CD1c-positive myeloid dendritic cell (primary cell): ENCODE measurements at regions not wholly inside any gene's neighbourhood (a gene's known extent, or its start where the extent isn't known, plus 50 kb on each side); places are given as distances from the start of the nearest gene placed in this dataset.

Experiments
- DNase-seq: peaks from one replicate; pipeline ENCODE4 v3.0.0-alpha.2; 2016; ENCODE audit errors: extremely low spot score

DNA sequence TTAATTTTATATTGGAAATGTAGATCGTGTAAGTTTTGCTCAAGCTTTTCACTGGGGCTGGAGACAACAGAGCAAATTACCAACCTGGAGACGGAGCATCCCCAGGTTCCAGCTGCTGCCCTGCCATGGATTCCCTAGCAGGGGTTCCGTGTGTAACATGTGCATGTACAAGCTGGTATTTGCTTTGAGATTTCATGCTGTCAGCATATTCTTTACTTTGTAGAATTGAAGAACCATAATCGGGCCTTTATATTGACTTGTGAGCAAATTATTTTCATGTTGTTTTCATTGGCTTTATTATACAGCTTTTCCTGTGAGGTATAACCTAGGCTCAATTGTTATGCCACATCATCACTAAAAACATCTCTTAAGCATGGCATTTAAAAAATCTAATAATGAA lies 369.2 kb upstream of the COBL start:
- no peak for DNase-seq

DNA sequence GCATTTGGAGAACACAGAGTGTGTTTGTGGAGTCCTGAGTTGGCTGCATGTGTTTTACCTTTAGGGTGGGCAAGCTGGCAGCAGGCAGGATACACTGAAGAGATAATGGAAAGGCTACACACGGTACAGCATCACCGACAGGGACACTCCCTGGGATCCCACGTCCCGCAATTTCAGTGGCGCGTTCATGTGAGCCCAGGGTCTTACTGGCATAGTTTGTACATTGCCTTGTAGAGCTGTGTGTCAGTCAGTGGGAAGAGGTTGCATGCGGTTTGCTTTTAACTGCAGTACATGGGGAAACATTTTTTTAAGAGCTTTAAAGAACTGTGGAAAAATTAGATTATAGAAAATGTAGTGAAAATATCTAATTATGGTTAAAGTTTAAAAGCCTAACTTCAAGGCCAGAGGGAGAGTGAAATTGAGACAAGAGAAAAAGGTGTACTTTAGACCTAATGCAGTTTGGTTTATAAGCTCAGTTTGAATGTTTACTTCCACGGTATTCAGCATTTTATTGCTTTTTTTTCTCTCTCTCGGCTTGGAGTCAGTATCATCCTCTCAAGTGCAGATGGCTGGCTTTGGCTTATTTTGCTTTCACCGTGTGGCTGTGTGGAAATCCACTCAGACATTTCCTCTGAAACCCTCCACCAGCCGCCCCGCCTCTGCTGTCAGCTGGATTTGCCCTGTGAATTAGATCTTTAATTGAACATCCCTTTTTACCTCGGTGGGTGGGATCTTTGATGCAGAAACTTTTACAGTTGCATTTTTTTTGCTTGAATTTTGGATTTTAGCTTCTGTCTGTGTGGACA lies 364.2 kb upstream of the COBL start:
- DNase-seq: no peak

- no peak for DNase-seq
Measured at GRCh38 chr7:51679358-51679757, 362.7 kb upstream of the COBL start.

- DNase-seq: no peak
Measured at GRCh38 chr7:51666751-51667150, 350.1 kb upstream of the COBL start.

DNA sequence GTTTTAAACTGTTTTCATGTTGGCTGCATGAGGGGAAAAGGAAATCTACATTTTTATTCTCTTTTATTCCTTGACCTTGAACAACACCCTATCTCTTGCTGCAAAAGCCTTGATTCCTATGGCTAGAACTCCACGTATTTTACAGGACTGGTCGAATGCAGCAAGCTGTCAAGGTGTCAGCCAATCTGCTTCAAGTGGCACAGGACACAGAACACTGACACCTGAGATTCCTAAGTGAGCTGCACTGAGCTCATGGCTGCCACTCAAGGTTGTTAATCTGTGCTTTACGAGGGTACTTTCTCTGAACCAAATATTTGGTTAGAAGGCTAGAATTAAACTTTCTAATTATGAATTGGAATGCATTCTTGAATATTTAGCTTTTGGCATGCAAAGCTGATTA lies 349.7 kb upstream of the COBL start:
- DNase-seq: no peak

DNA sequence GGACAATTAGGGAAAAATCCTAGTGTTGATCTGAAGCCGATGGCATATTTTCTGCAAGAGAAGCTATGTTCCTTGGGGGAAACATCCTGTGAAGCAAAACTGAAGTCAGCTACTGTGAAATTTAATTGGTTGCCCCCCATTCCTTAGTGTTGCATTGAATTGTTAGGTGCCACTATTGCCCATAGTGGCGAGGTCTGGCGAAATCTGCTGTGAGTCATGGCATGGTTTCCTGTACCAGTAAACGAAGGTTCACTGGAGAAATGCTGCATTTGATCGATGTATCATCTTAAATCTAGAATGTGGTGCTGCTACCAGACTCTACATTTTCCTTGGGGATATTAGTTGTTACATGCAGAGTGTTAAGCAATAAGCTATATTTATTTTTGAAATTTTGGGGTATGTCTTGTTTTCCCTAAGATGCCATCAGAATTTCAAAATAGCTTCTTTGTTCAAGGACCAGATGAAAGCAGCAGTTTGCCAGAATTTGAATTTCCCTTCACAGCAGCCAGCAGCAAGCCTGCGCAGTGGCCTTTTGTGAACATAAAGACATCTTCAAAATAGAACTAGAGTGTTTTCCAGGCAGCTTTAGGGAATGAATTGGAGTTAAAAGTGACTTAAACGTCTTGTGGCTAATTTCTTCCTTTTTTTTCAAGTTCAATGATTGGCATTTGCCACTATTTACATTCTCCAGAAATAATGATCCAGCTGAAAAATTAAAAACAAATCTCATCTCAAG lies 348.6 kb upstream of the COBL start:
- DNase-seq: no peak

DNA sequence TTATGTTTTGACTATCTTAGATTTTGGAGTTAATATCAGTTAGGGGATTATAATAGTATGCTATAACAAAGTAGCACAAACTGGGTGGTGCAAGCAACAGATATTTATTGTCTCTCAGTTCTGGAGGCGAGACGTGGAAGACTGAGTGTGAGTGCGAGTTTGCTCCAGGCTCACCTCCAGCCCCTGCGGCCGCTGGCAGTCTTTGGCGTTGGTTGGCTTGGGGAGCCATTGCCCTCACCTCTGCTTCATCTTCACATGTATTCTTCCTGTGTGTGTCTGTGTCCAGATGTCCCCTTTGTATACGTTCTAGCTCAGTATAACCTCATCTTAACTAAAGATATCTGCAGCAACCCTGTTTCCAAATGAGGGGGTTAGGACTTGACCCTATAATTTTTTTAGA lies 343.9 kb upstream of the COBL start:
- no peak for DNase-seq

DNA sequence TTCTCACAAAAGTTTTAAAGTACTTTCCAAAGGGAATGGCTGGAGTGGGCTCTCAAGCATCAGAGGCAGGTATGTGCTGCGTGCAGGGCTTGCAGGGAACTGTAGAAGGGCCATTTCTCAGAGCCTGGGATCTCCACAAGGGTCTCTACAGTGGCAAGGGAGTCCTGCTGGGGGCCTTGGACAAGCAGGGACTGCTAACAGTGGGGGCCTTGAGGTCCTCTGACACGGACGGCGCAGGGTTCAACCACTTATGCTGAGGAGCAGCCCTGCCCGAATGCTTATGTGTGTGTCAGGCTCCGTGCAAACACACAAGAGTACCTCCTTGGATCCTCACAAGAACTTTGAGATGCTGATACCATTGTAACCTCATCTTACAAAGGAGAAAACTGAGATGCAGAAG lies 342.1 kb upstream of the COBL start:
- no peak for DNase-seq

- DNase-seq: no peak
Measured at GRCh38 chr7:51647931-51648351, 331.3 kb upstream of the COBL start.

- no peak for DNase-seq
Measured at GRCh38 chr7:51647486-51647885, 330.9 kb upstream of the COBL start.

DNA sequence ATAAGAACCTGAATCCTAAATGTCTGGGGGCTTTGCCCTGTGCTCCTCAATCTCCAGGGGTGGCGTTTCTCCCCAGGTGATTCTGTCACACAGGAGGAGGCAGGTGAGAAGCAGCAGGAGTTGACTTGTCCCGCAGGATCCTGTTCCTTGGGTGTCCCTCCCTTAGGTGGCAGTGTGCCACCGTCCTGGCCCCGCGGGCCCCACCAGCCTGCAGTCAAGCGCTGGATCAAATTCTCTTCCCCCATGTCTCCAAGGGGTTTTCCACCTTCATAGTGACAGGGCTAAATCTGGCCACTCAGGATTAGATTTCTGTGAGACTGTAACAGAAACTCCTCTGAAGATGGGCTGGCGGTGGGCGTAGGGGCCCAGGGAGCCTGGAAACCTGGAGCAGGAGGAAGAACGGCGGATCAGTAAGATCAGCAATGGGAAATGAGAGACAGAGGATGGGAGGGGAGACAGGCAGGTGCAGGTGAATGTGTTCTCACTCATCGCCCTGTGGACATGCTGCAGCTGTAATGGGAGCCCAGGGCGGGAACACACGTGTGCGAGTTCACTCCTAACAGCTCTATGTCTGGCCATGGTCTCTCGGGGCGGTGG lies 329.2 kb upstream of the COBL start:
- no peak for DNase-seq

DNA sequence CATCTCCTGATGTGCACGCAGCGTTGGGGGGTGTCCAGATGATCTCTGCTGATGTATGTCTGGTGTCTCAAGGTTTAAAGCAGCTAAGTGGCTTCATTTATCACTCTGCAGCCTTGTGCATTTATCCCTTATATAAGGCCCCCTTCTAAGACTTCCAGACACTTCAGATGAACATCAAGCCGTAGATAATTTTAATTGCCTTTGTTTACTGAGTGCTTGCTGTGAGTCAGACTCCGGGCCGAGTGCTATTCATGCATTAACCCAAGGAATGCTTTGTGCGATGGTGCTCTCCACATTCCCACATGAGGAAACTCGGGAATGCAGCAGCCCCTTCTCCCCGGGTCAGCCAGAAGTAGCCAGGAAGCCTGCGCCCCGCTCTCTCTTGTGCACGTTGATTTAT lies 328.6 kb upstream of the COBL start:
- DNase-seq: no peak

DNA sequence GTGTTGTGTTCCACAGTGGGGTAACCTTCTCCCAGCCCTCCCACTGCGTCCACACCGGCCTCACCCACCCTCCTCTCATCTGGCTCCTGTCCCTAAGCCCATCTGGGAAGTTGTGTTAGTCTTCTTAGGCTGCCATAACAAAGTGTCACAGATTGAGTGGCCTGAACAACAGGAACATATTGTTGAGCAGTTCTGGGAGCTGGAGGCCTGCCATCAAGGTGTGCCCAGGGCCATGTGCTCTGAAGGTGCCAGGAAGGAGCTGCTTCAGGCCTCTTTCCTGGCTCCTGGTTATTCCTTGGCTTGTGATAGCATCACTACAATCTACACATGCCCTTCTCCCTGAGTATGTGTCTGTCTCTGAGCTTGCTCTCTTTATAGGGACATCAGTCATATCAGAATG lies 327.6 kb upstream of the COBL start:
- no peak for DNase-seq

DNA sequence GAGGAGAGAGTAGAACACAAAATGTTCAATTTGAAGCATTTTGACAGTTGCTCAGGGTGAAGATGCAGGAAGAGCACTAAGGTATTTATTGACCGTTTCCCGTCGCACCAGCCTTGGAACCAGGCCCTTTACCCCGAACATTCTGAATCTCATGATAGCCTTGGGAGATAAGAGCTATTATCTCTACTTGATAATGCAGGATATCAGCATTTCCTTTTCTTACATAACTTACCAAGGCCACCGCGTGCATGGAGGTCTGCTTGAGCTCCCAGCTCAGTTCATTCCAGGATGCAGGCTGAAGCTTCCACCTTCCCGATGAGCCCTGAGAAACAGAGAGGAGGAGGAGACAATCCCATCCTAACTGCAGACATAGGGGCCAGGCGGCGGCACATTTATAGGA lies 324.2 kb upstream of the COBL start:
- DNase-seq: no peak

GRCh38 chr7:51639661-51640334 lies 323.2 kb upstream of the COBL start:
- no peak for DNase-seq

GRCh38 chr7:51636503-51636902 lies 319.9 kb upstream of the COBL start:
- no peak for DNase-seq

GRCh38 chr7:51635775-51636174 lies 319.2 kb upstream of the COBL start:
- no peak for DNase-seq

GRCh38 chr7:51634538-51634937 lies 317.9 kb upstream of the COBL start:
- DNase-seq: no peak

DNA sequence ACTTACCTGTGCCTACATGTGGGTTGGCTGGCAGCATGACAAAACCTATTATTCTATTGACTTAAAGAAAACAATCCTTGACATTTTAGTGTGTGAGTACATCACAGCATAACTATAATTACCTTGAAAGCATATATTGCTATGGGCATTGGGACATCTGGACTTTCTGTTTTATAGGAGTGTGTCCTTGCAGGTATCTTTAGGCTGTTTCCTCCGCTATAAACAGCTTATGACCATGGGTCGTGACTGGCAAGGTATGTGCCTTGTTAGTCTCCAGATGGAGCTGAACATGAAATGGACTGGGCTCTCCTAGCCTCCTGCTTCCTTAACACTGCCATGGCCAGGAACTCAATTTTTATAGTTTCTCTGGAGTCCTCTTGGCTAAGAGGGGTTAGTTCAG lies 317.4 kb upstream of the COBL start:
- no peak for DNase-seq

- no peak for DNase-seq
Measured at GRCh38 chr7:51633596-51633995, 317.0 kb upstream of the COBL start.

GRCh38 chr7:51633006-51633405 lies 316.4 kb upstream of the COBL start:
- DNase-seq: no peak

DNA sequence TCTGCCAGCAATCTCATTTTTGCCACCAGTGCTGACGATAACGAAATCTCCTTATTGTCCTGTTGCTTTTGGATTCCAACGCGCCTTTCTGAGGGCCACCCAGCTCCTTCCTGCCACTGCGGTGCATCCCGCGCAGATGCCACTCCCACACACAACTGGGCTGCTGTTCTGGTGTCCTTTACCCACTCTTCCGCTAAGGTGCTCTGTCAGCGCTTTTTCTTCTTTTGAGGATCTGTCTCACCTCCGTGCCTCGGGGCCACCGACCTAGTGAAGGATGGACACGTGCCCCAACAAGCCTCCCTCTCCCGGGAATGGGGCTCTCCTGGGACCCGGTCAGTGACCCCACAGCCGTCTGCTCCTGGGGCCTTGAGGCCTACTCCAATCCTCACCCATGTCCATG lies 314.3 kb upstream of the COBL start:
- DNase-seq: no peak

DNA sequence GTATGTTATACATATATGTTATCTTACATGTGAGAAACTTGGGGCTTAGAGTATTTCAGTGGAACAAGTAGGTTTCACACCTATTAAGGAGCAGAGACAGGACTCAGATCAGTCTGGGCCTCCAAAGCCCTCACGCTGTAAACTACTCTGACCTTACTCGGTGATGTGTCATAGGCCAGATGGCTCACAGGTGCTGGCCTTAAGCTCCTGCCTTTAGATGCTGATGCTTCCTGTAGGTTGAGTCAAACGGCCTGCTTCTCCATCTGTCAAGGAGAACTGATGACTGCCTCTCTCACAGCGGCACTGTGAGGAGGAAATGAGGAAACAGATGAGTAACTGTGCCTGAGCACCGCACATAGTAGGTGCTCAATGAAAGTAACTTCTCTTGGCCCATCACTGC lies 312.6 kb upstream of the COBL start:
- DNase-seq: no peak
